ENCODE measurements at regions not wholly inside any gene's neighbourhood (a gene's known extent, or its start where the extent isn't known, plus 50 kb on each side); places are given as distances from the start of the nearest gene placed in this dataset.

- POLR2A ChIA-PET, result no interaction called here
Measured at GRCh38 chr15:25981114-25981513, 118.0 kb upstream of the ATP10A start.

GRCh38 chr15:25972141-25972675 is 109.1 kb upstream of the ATP10A start:
- CTCF ChIA-PET, result no interaction called here
- no peak overlapping the region for H3K27ac Mint-ChIP-seq
- no peak overlapping the region for H3K4me3 Mint-ChIP-seq
- no peak for ATAC-seq
- peaks cover 11% of the 10 kb centered on the region for H3K27me3 Mint-ChIP-seq
- no peak for TF ChIP-seq CTCF (IDR thresholded peaks at IDR 0.05)
- POLR2A ChIA-PET, result interaction anchor here (0.6 kb wide), 1 partner anchor 119 kb away, joined by 3 read pairs; no protein-coding TSS in a partner anchor
- H3K9me3 Mint-ChIP-seq, result no peaks in the 10 kb centered on the region
- H3K36me3 Mint-ChIP-seq (ENCODE audit: low read depth), result no peaks in the 10 kb centered on the region
- no peak for DNase-seq
- intact Hi-C loops (cut with micrococcal nuclease), result no loop called here
- no peaks in the 10 kb centered on the region for H3K4me1 Mint-ChIP-seq (ENCODE audit: low read depth)

More at GRCh38 chr15:25981114-25981513, 118.0 kb upstream of the ATP10A start:
- H3K9me3 Mint-ChIP-seq, result no peaks in the 10 kb centered on the region
- CTCF ChIA-PET, result no interaction called here
- intact Hi-C loops (cut with micrococcal nuclease), result no loop called here
- no peak overlapping the region for H3K4me3 Mint-ChIP-seq
- H3K27me3 Mint-ChIP-seq, result no peaks in the 10 kb centered on the region
- H3K36me3 Mint-ChIP-seq (ENCODE audit: low read depth), result no peaks in the 10 kb centered on the region
- no peaks in the 10 kb centered on the region for H3K4me1 Mint-ChIP-seq (ENCODE audit: low read depth)
- ATAC-seq (no peak), DNase-seq (no peak)
- H3K27ac Mint-ChIP-seq, result no peak overlapping the region
- TF ChIP-seq CTCF (IDR thresholded peaks at IDR 0.05), result no peak

- no peak for DNase-seq
- POLR2A ChIA-PET, result no interaction called here
- TF ChIP-seq CTCF (IDR thresholded peaks at IDR 0.05), result no peak
- Mint-ChIP-seq H3K4me3 (no peak overlapping the region), H3K36me3 (ENCODE audit: low read depth) (no peaks in the 10 kb centered on the region), H3K4me1 (ENCODE audit: low read depth) (no peaks in the 10 kb centered on the region), H3K9me3 (no peaks in the 10 kb centered on the region), H3K27me3 (peaks cover 11% of the 10 kb centered on the region), H3K27ac (no peak overlapping the region)
- intact Hi-C loops (cut with micrococcal nuclease), result no loop called here
- CTCF ChIA-PET, result no interaction called here
- ATAC-seq, result no peak
Measured at GRCh38 chr15:25971053-25971452, 107.9 kb upstream of the ATP10A start.

- Mint-ChIP-seq H3K4me3 (no peak overlapping the region), H3K4me1 (ENCODE audit: low read depth) (no peaks in the 10 kb centered on the region), H3K27ac (no peak overlapping the region), H3K9me3 (no peaks in the 10 kb centered on the region), H3K36me3 (ENCODE audit: low read depth) (no peaks in the 10 kb centered on the region), H3K27me3 (peaks cover 9% of the 10 kb centered on the region)
- intact Hi-C loops (cut with micrococcal nuclease), result no loop called here
- DNase-seq (no peak), ATAC-seq (no peak)
- POLR2A ChIA-PET, result no interaction called here
- no peak for TF ChIP-seq CTCF (IDR thresholded peaks at IDR 0.05)
- CTCF ChIA-PET, result no interaction called here
Measured at GRCh38 chr15:25969886-25970285, 106.8 kb upstream of the ATP10A start.

- intact Hi-C loops (cut with micrococcal nuclease), result no loop called here
- Mint-ChIP-seq H3K27ac (no peak overlapping the region), H3K36me3 (ENCODE audit: low read depth) (no peaks in the 10 kb centered on the region), H3K9me3 (no peaks in the 10 kb centered on the region), H3K27me3 (peaks cover 9% of the 10 kb centered on the region), H3K4me3 (no peak overlapping the region), H3K4me1 (ENCODE audit: low read depth) (no peaks in the 10 kb centered on the region)
- ATAC-seq (no peak), DNase-seq (no peak)
- POLR2A ChIA-PET, result interaction anchor here (0.6 kb wide), 1 partner anchor 632 kb away, joined by 3 read pairs; no protein-coding TSS in a partner anchor
- CTCF ChIA-PET, result no interaction called here
- no peak for TF ChIP-seq CTCF (IDR thresholded peaks at IDR 0.05)
Measured at GRCh38 chr15:25967116-25967515, 104.0 kb upstream of the ATP10A start.
